ENCODE measurements at regions not wholly inside any gene's neighbourhood (a gene's known extent, or its start where the extent isn't known, plus 50 kb on each side); places are given as distances from the start of the nearest gene placed in this dataset.

DNA sequence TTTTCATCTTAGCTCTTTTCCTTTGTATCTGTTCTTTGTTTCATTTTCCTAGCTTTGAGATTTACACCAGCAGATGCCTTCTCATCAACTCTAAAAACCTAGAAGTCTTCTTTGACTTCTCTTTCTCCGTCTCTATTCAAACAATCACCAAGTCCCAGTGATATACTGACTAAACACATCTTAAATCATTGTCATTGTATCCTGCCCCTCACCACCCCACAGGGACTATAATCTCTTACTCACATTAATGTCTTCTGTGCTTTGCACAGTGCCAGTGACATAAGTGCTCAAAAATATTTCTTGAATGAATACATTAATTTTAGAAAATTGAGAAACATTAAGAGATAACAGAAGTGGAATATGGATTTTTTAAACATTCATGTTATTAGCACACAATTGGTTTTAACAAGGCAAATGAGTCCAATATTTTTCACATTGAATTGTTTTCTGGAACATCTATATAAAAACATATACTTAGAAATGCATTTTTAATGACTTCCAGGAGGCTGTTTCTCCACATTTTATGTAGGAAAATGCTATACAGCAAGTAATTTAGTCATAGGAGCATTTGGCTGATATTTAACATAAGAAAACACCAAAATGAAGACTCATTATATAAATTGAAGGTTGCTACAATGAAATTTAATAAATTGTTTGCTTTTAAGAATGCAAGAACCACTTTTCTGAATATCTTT lies 472.8 kb upstream of the PRICKLE1 start:
- no peaks in the 10 kb centered on the region for H3K27me3 ChIP-seq (ENCODE audit: control insufficient read depth in 4 of 4, insufficient read depth in 4 of 4, low read length in 3 of 4)
- no peaks in the 10 kb centered on the region for H3K9me3 ChIP-seq (ENCODE audit: control insufficient read depth in 4 of 4, low read length in 3 of 4)
- H3K27ac ChIP-seq (ENCODE audit: low read depth in 1 of 2, low read length in 2 of 2): no peak overlapping the region
- H3K4me3 ChIP-seq (ENCODE audit: low read depth in 1 of 3, low read length in 3 of 3): no peak overlapping the region
- H3K4me1 ChIP-seq (ENCODE audit: control insufficient read depth in 4 of 4, insufficient read depth in 4 of 4, low read length in 3 of 4): no peaks in the 10 kb centered on the region
- no peak for DNase-seq (ENCODE audit: low spot score)
- no peak overlapping the region for H3K9ac ChIP-seq (ENCODE audit: low read depth in 1 of 2, low read length in 2 of 2)
- no peaks in the 10 kb centered on the region for H3K36me3 ChIP-seq (ENCODE audit: control insufficient read depth in 4 of 4, insufficient read depth in 3 of 4, low read depth in 1 of 4, low read length in 3 of 4)
- 53% methylated on average over 1 of the region's 1 CpG for WGBS
- no peak for TF ChIP-seq JUND (IDR thresholded peaks at IDR 0.05)
- TF ChIP-seq HNF4A (conservative IDR thresholded peaks at IDR 0.05): no peak
- no peak for TF ChIP-seq RXRA (IDR thresholded peaks at IDR 0.05)
- TF ChIP-seq GABPA (IDR thresholded peaks at IDR 0.05 in 1 of 2, conservative IDR thresholded peaks at IDR 0.05 in 1 of 2): no peak
- TF ChIP-seq, protein P1, sequence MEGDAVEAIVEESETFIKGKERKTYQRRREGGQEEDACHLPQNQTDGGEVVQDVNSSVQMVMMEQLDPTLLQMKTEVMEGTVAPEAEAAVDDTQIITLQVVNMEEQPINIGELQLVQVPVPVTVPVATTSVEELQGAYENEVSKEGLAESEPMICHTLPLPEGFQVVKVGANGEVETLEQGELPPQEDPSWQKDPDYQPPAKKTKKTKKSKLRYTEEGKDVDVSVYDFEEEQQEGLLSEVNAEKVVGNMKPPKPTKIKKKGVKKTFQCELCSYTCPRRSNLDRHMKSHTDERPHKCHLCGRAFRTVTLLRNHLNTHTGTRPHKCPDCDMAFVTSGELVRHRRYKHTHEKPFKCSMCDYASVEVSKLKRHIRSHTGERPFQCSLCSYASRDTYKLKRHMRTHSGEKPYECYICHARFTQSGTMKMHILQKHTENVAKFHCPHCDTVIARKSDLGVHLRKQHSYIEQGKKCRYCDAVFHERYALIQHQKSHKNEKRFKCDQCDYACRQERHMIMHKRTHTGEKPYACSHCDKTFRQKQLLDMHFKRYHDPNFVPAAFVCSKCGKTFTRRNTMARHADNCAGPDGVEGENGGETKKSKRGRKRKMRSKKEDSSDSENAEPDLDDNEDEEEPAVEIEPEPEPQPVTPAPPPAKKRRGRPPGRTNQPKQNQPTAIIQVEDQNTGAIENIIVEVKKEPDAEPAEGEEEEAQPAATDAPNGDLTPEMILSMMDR (IDR thresholded peaks at IDR 0.05; ENCODE audit: low read depth, low read length, missing input control): no peak
- no peak for TF ChIP-seq RAD21 (IDR thresholded peaks at IDR 0.05)
- TF ChIP-seq, protein P2, sequence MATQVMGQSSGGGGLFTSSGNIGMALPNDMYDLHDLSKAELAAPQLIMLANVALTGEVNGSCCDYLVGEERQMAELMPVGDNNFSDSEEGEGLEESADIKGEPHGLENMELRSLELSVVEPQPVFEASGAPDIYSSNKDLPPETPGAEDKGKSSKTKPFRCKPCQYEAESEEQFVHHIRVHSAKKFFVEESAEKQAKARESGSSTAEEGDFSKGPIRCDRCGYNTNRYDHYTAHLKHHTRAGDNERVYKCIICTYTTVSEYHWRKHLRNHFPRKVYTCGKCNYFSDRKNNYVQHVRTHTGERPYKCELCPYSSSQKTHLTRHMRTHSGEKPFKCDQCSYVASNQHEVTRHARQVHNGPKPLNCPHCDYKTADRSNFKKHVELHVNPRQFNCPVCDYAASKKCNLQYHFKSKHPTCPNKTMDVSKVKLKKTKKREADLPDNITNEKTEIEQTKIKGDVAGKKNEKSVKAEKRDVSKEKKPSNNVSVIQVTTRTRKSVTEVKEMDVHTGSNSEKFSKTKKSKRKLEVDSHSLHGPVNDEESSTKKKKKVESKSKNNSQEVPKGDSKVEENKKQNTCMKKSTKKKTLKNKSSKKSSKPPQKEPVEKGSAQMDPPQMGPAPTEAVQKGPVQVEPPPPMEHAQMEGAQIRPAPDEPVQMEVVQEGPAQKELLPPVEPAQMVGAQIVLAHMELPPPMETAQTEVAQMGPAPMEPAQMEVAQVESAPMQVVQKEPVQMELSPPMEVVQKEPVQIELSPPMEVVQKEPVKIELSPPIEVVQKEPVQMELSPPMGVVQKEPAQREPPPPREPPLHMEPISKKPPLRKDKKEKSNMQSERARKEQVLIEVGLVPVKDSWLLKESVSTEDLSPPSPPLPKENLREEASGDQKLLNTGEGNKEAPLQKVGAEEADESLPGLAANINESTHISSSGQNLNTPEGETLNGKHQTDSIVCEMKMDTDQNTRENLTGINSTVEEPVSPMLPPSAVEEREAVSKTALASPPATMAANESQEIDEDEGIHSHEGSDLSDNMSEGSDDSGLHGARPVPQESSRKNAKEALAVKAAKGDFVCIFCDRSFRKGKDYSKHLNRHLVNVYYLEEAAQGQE (IDR thresholded peaks at IDR 0.05): no peak

DNA sequence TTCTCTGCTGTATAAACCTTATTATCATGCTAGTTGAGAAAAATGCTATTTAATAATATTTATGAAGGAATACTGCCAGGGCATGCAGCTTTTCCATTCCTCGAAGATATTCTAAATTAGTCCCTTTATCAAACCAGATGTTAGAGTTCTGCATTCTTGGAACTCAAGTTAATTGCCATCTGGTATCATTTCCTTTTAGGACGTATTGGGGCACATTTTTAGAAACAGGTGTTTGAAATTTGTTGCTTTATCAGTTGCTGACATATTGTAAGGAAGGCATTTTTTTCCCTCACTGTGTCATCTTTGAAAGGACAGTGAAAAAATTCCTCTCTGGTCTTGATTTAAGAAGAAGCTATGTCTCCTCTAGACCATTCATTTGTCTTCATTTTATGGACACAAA lies 471.2 kb upstream of the PRICKLE1 start:
- H3K4me3 ChIP-seq (ENCODE audit: low read depth in 1 of 3, low read length in 3 of 3): no peak overlapping the region
- TF ChIP-seq, protein P3, sequence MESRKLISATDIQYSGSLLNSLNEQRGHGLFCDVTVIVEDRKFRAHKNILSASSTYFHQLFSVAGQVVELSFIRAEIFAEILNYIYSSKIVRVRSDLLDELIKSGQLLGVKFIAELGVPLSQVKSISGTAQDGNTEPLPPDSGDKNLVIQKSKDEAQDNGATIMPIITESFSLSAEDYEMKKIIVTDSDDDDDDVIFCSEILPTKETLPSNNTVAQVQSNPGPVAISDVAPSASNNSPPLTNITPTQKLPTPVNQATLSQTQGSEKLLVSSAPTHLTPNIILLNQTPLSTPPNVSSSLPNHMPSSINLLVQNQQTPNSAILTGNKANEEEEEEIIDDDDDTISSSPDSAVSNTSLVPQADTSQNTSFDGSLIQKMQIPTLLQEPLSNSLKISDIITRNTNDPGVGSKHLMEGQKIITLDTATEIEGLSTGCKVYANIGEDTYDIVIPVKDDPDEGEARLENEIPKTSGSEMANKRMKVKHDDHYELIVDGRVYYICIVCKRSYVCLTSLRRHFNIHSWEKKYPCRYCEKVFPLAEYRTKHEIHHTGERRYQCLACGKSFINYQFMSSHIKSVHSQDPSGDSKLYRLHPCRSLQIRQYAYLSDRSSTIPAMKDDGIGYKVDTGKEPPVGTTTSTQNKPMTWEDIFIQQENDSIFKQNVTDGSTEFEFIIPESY (IDR thresholded peaks at IDR 0.05): no peak
- TF ChIP-seq RAD21 (IDR thresholded peaks at IDR 0.05) (no peak), SP1 (IDR thresholded peaks at IDR 0.05) (no peak), RXRA (IDR thresholded peaks at IDR 0.05) (no peak), EGR1 (IDR thresholded peaks at IDR 0.05; ENCODE audit: low read depth in 2 of 2) (no peak), GABPA (IDR thresholded peaks at IDR 0.05 in 1 of 2, conservative IDR thresholded peaks at IDR 0.05 in 1 of 2) (no peak), YY1 (IDR thresholded peaks at IDR 0.05) (no peak), NR2F2 (IDR thresholded peaks at IDR 0.05) (no peak), HNF4G (IDR thresholded peaks at IDR 0.05) (no peak)
- TF ChIP-seq, protein P4, sequence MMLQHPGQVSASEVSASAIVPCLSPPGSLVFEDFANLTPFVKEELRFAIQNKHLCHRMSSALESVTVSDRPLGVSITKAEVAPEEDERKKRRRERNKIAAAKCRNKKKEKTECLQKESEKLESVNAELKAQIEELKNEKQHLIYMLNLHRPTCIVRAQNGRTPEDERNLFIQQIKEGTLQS (IDR thresholded peaks at IDR 0.05): no peak
- TF ChIP-seq, protein P2 (IDR thresholded peaks at IDR 0.05): no peak
- WGBS: 35% methylated on average over 2 of the region's 2 CpGs

More for the DNA sequence above, 471.2 kb upstream of the PRICKLE1 start:
- Histone ChIP-seq H3K9me3 (ENCODE audit: control insufficient read depth in 4 of 4, low read length in 3 of 4) (no peaks in the 10 kb centered on the region), H3K27ac (ENCODE audit: low read depth in 1 of 2, low read length in 2 of 2) (no peak overlapping the region), H3K9ac (ENCODE audit: low read depth in 1 of 2, low read length in 2 of 2) (no peak overlapping the region), H3K4me1 (ENCODE audit: control insufficient read depth in 4 of 4, insufficient read depth in 4 of 4, low read length in 3 of 4) (no peaks in the 10 kb centered on the region), H3K27me3 (ENCODE audit: control insufficient read depth in 4 of 4, insufficient read depth in 4 of 4, low read length in 3 of 4) (no peaks in the 10 kb centered on the region), H3K36me3 (ENCODE audit: control insufficient read depth in 4 of 4, insufficient read depth in 3 of 4, low read depth in 1 of 4, low read length in 3 of 4) (no peaks in the 10 kb centered on the region)
- DNase-seq (ENCODE audit: low spot score): no peak

Measured in liver (tissue), 8 donors.